K562 (cell line): ENCODE measurements at regions not wholly inside any gene's neighbourhood (a gene's known extent, or its start where the extent isn't known, plus 50 kb on each side); places are given as distances from the start of the nearest gene placed in this dataset.

Source experiments
- ATAC-seq: fragments of 200-7000 bp; cut with Tn5 transposase; 3 replicates; pipeline ENCODE4 v1.9.1; 2020; ENCODE audit warnings: moderate library complexity
- BruUV-seq: library from RNA; stranded (reverse); fragments of 400-500 nt; replicated peaks from 2 replicates; lab custom pipeline; 2021; lab: Mats Ljungman, UMichigan
- CTCF ChIA-PET: fragments of 300-600 bp; formaldehyde crosslinking; extraction: SDS; loops from one replicate; lab custom pipeline; 2021; ENCODE audit warnings: low intra/inter-chr PET ratio; lab: Yijun Ruan, JAX
- POLR2A ChIA-PET: fragments of 300-600, 350-650 bp; sonication (Branson Sonifier 250); formaldehyde crosslinking; extraction: SDS; loops from one replicate; lab custom pipeline; 2021; ENCODE audit warnings: antibody characterized with exemption, inconsistent platforms; lab: Yijun Ruan, JAX
- DNase-seq, 4 experiments: peaks; one replicate each; pipeline versions ENCODE4 v3.0.0 to v3.0.0-alpha.2; 2011 to 2018; ENCODE audit warnings: low spot score in 3 of 4, mixed read lengths in 3 of 4; ENCODE audit errors: extremely low read depth in 1 of 4
- FAIRE-seq: peaks from 2 replicates; lab custom pipeline; 2011; peaks lifted over from hg19 to GRCh38; lab: Jason Lieb, UNC
- H2AFZ ChIP-seq: 2 replicates; pipeline ENCODE4 v1.6.0; 2011; ENCODE audit warnings: low read depth, low read length, control low read depth, inconsistent platforms
- H3K27ac ChIP-seq: fragments of 200-600 bp; 3 replicates; pipeline ENCODE4 v1.8.0; 2011; ENCODE audit warnings: low read depth, mild to moderate bottlenecking, control low read depth, inconsistent platforms, low read length, moderate library complexity, mixed read lengths; ENCODE audit errors: extremely low read depth
- H3K27me3 ChIP-seq, 2 experiments: fragments of 300-600 bp in 1 of 2; 2 replicates in 1 of 2; 3 replicates in 1 of 2; pipeline versions ENCODE4 v1.6.0 to v1.8.0; 2011; ENCODE audit warnings: inconsistent platforms in 2 of 2, low read length in 2 of 2, mild to moderate bottlenecking in 1 of 2, mixed read lengths in 1 of 2, moderate library complexity in 1 of 2; ENCODE audit not compliant: control insufficient read depth in 2 of 2, insufficient read depth in 2 of 2
- H3K36me3 ChIP-seq: fragments of 300-600 bp; 3 replicates; pipeline ENCODE4 v1.8.0; 2011; ENCODE audit warnings: mild to moderate bottlenecking, low read length, inconsistent platforms; ENCODE audit not compliant: control insufficient read depth, insufficient read depth
- H3K4me1 ChIP-seq, 2 experiments: fragments of 200-600 bp in 1 of 2; replicated peaks in 1 of 2; 2 replicates in 1 of 2; 3 replicates in 1 of 2; pipeline versions ENCODE4 v1.5.1 to v1.8.0; 2011; ENCODE audit warnings: inconsistent platforms in 2 of 2, low read length in 2 of 2, mild to moderate bottlenecking in 1 of 2, mixed read lengths in 1 of 2, moderate library complexity in 1 of 2; ENCODE audit not compliant: control insufficient read depth in 2 of 2, insufficient read depth in 2 of 2
- H3K4me2 ChIP-seq: 2 replicates; pipeline ENCODE4 v1.6.1; 2011; ENCODE audit warnings: low read length, control low read depth, inconsistent platforms, mixed read lengths; ENCODE audit not compliant: insufficient read depth
- H3K4me3 ChIP-seq: fragments of 200-600 bp; sonication (generic), shearing (Covaris generic); 2 replicates; pipeline ENCODE4 v1.5.1; 2016; ENCODE audit warnings: control low read depth, inconsistent platforms
- H3K79me2 ChIP-seq: fragments of 200-600 bp; 3 replicates; pipeline ENCODE4 v1.8.0; 2011; ENCODE audit warnings: low read length, inconsistent platforms; ENCODE audit not compliant: control insufficient read depth, insufficient read depth
- H3K9ac ChIP-seq, 2 experiments: 2 replicates each; pipeline versions ENCODE4 v1.6.0 to v1.6.1; 2011; ENCODE audit warnings: low read depth in 2 of 2, low read length in 2 of 2, control low read depth in 1 of 2, inconsistent platforms in 1 of 2, mild to moderate bottlenecking in 1 of 2, mixed read lengths in 1 of 2; ENCODE audit not compliant: insufficient read depth in 1 of 2
- H3K9me1 ChIP-seq: one replicate; pipeline ENCODE4 v1.6.0; 2011; ENCODE audit warnings: inconsistent platforms, mild to moderate bottlenecking, low read length, moderate library complexity; ENCODE audit not compliant: control insufficient read depth, insufficient read depth
- H3K9me3 ChIP-seq: replicated peaks from 2 replicates; pipeline ENCODE4 v1.5.1; 2011; ENCODE audit warnings: low read depth, low read length, inconsistent platforms; ENCODE audit not compliant: control insufficient read depth, insufficient read depth
- H4K20me1 ChIP-seq: replicated peaks from 2 replicates; pipeline ENCODE4 v1.6.1; 2011; ENCODE audit warnings: low read length, inconsistent platforms, mixed read lengths; ENCODE audit not compliant: control insufficient read depth, insufficient read depth
- BHLHE40 ChIP-seq: IDR thresholded peaks from 2 replicates; pipeline ENCODE4 v1.6.1; 2011; ENCODE audit warnings: low read length, improper control_type of control experiment
- HDAC6 ChIP-seq: IDR thresholded peaks from 2 replicates; pipeline ENCODE4 v1.6.1; 2012; ENCODE audit warnings: low read depth, mild to moderate bottlenecking, control low read depth, inconsistent platforms, low read length, moderate library complexity
- HMGN3 ChIP-seq: IDR thresholded peaks from 2 replicates; pipeline ENCODE4 v1.6.1; 2011; ENCODE audit warnings: borderline replicate concordance, low read depth, mild to moderate bottlenecking, mixed read lengths, low read length; ENCODE audit not compliant: insufficient read length; ENCODE audit errors: extremely low read depth
- NFIX ChIP-seq: fragments of 250-450 bp; sonication (Bioruptor Pico); IDR thresholded peaks from 2 replicates; pipeline ENCODE4 v1.4.0; 2020; ENCODE audit warnings: low read depth, mild to moderate bottlenecking, moderate library complexity
- RAD51 ChIP-seq: fragments of 450-650 bp; IDR thresholded peaks from 2 replicates; pipeline ENCODE4 v1.7.1; 2016; ENCODE audit warnings: low read depth, mild to moderate bottlenecking, borderline replicate concordance
- RFX5 ChIP-seq: IDR thresholded peaks from 2 replicates; pipeline ENCODE4 v1.6.1; 2011; ENCODE audit warnings: low read depth, mild to moderate bottlenecking, improper control_type of control experiment, low read length
- RHOXF2B ChIP-seq: fragments of 250-450 bp; sonication (Bioruptor Pico); conservative IDR thresholded peaks from 2 replicates; pipeline ENCODE4 v1.5.1; 2021
- RUNX1 ChIP-seq: sonication (generic); IDR thresholded peaks from 2 replicates; pipeline ENCODE4 v1.6.1; 2016; ENCODE audit warnings: antibody characterized with exemption, low read depth
- TFAM ChIP-seq: fragments of 250-450 bp; sonication (Bioruptor Pico); conservative IDR thresholded peaks from 2 replicates; pipeline ENCODE4 v1.5.0; 2021; ENCODE audit warnings: mild to moderate bottlenecking, moderate library complexity
- ZNF197 ChIP-seq: fragments of 200-800 bp; sonication (Bioruptor generic); IDR thresholded peaks from 2 replicates; pipeline ENCODE4 v1.6.1; 2016; ENCODE audit warnings: low read depth, missing genetic modification characterization, missing compliant biosample characterization
- WGBS: fragments of 100-300 bp; shearing (Covaris generic); methylation state at CpG from one replicate; pipeline ENCODE4 v1.1.6; 2016; ENCODE audit warnings: low coverage, mixed read lengths; ENCODE audit not compliant: insufficient coverage; ENCODE audit errors: missing lambda C conversion rate; 5-methylcytosine and 5-hydroxymethylcytosine counted together
- in situ Hi-C: fragments of 300-500 bp; cut with MboI; formaldehyde crosslinking; loops from 4 replicates; pipeline ENCODE4 v1.15.0; 2018; ENCODE audit warnings: inconsistent platforms, mixed read lengths
- intact Hi-C: fragments of 100-400 bp; cut with micrococcal nuclease; formaldehyde crosslinking; loops from 2 replicates; pipeline ENCODE4 v1.14.2; 2022
- TF ChIP-seq, protein P1 (sequence below): sonication (generic); formaldehyde crosslinking; IDR thresholded peaks from 2 replicates; pipeline ENCODE4 v1.8.0; 2022; ENCODE audit warnings: mild to moderate bottlenecking, missing genetic modification reagents
- TF ChIP-seq, protein P2 (sequence below), 3 experiments: fragments of 200-800 bp in 1 of 3; sonication (Bioruptor generic) in 1 of 3; sonication (generic) in 1 of 3; formaldehyde crosslinking in 1 of 3; IDR thresholded peaks; 2 replicates each; pipeline versions ENCODE4 v1.6.1 to v1.8.0; 2016 to 2022; ENCODE audit warnings: mild to moderate bottlenecking in 2 of 3, missing compliant biosample characterization in 2 of 3, missing genetic modification characterization in 2 of 3, missing genetic modification reagents in 1 of 3
- TF ChIP-seq, protein P3 (sequence below): fragments of 200-400 bp; formaldehyde crosslinking; IDR thresholded peaks from 2 replicates; pipeline ENCODE4 v1.6.1; 2017; ENCODE audit warnings: mild to moderate bottlenecking, low read depth, low read length, moderate library complexity
- TF ChIP-seq, protein P4 (sequence below): fragments of 450-650 bp; IDR thresholded peaks from 2 replicates; pipeline ENCODE4 v1.6.1; 2016; ENCODE audit warnings: antibody characterized with exemption

DNA sequence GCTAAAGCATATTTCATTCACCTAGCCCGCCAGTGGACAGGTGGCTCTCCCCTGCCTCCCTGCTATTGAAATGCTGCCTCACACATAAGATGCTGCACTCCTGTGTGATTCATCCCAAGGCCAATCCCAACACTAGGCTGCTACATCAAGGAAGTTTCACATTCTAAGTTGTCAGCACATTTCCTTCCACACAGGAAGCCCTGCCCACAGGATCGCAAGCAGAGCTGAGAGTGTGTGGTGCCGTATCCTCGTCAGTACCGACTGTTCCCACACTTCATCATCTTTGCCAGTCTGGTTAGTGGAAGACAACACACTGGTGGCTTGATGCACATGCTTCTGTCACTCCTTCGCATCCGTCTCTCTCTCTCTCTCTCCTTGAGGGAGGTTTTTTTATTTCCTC is 194.3 kb upstream of the PPP2R2D start:
- no peak overlapping the region for H3K4me3 ChIP-seq
- H2AFZ ChIP-seq: no peak overlapping the region
- BruUV-seq: no TSS peak
- intact Hi-C loops: no loop called here
- FAIRE-seq (no peak), ATAC-seq (no peak), DNase-seq (no peak)
- in situ Hi-C loops: no loop called here
- no peak overlapping the region for H3K9ac ChIP-seq
- ChIA-PET POLR2A (no interaction called here), CTCF (no interaction called here)
- H4K20me1 ChIP-seq: no peaks in the 10 kb centered on the region
- 5% methylated on average over 3 of the region's 7 CpGs for WGBS
- no peaks in the 10 kb centered on the region for H3K9me1 ChIP-seq
- H3K27ac ChIP-seq: no peak overlapping the region
- peaks cover 0 to 25% of the 10 kb centered on the region in 2 experiments; a peak in 1 of 5 replicates for H3K27me3 ChIP-seq
- no peaks in the 10 kb centered on the region for H3K4me1 ChIP-seq
- H3K9me3 ChIP-seq: no peaks in the 10 kb centered on the region
- no peak overlapping the region for H3K4me2 ChIP-seq
- H3K36me3 ChIP-seq: no peaks in the 10 kb centered on the region
- H3K79me2 ChIP-seq: no peaks in the 10 kb centered on the region
- TF ChIP-seq BHLHE40: no peak
- no peak for TF ChIP-seq HMGN3
- no peak for TF ChIP-seq RHOXF2B (CRISPR knock-in tag)
- TF ChIP-seq ZNF197: no peak
- no peak for TF ChIP-seq RFX5
- no peak for TF ChIP-seq RAD51
- no peak for TF ChIP-seq TFAM (CRISPR knock-in tag)
- TF ChIP-seq, protein P1, sequence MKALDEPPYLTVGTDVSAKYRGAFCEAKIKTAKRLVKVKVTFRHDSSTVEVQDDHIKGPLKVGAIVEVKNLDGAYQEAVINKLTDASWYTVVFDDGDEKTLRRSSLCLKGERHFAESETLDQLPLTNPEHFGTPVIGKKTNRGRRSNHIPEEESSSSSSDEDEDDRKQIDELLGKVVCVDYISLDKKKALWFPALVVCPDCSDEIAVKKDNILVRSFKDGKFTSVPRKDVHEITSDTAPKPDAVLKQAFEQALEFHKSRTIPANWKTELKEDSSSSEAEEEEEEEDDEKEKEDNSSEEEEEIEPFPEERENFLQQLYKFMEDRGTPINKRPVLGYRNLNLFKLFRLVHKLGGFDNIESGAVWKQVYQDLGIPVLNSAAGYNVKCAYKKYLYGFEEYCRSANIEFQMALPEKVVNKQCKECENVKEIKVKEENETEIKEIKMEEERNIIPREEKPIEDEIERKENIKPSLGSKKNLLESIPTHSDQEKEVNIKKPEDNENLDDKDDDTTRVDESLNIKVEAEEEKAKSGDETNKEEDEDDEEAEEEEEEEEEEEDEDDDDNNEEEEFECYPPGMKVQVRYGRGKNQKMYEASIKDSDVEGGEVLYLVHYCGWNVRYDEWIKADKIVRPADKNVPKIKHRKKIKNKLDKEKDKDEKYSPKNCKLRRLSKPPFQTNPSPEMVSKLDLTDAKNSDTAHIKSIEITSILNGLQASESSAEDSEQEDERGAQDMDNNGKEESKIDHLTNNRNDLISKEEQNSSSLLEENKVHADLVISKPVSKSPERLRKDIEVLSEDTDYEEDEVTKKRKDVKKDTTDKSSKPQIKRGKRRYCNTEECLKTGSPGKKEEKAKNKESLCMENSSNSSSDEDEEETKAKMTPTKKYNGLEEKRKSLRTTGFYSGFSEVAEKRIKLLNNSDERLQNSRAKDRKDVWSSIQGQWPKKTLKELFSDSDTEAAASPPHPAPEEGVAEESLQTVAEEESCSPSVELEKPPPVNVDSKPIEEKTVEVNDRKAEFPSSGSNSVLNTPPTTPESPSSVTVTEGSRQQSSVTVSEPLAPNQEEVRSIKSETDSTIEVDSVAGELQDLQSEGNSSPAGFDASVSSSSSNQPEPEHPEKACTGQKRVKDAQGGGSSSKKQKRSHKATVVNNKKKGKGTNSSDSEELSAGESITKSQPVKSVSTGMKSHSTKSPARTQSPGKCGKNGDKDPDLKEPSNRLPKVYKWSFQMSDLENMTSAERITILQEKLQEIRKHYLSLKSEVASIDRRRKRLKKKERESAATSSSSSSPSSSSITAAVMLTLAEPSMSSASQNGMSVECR (CRISPR knock-in tag): no peak
- TF ChIP-seq RUNX1: no peak
- TF ChIP-seq HDAC6: no peak
- TF ChIP-seq, protein P2, sequence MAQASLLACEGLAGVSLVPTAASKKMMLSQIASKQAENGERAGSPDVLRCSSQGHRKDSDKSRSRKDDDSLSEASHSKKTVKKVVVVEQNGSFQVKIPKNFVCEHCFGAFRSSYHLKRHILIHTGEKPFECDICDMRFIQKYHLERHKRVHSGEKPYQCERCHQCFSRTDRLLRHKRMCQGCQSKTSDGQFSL (CRISPR knock-in tag; IDR thresholded peaks at IDR 0.05): no peak
- TF ChIP-seq, protein P2 (tag; IDR thresholded peaks at IDR 0.05): no peak
- TF ChIP-seq, protein P3, sequence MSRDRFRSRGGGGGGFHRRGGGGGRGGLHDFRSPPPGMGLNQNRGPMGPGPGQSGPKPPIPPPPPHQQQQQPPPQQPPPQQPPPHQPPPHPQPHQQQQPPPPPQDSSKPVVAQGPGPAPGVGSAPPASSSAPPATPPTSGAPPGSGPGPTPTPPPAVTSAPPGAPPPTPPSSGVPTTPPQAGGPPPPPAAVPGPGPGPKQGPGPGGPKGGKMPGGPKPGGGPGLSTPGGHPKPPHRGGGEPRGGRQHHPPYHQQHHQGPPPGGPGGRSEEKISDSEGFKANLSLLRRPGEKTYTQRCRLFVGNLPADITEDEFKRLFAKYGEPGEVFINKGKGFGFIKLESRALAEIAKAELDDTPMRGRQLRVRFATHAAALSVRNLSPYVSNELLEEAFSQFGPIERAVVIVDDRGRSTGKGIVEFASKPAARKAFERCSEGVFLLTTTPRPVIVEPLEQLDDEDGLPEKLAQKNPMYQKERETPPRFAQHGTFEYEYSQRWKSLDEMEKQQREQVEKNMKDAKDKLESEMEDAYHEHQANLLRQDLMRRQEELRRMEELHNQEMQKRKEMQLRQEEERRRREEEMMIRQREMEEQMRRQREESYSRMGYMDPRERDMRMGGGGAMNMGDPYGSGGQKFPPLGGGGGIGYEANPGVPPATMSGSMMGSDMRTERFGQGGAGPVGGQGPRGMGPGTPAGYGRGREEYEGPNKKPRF: no peak
- TF ChIP-seq, protein P4, sequence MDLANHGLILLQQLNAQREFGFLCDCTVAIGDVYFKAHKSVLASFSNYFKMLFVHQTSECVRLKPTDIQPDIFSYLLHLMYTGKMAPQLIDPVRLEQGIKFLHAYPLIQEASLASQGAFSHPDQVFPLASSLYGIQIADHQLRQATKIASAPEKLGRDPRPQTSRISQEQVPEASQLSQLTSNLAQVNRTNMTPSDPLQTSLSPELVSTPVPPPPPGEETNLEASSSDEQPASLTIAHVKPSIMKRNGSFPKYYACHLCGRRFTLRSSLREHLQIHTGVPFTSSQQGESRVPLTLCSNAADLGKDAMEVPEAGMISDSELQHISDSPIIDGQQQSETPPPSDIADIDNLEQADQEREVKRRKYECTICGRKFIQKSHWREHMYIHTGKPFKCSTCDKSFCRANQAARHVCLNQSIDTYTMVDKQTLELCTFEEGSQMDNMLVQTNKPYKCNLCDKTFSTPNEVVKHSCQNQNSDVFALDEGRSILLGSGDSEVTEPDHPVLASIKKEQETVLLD: no peak
- no peak for TF ChIP-seq NFIX (CRISPR knock-in tag)
